SU-DHL-6 (cell line): ENCODE measurements at regions not wholly inside any gene's neighbourhood (a gene's known extent, or its start where the extent isn't known, plus 50 kb on each side); places are given as distances from the start of the nearest gene placed in this dataset.

Experiments
- CTCF ChIP-seq: fragments of 200-600 bp; sonication (generic); IDR thresholded peaks from one replicate; pipeline ENCODE4 v1.5.1; 2017; ENCODE audit warnings: antibody characterized with exemption, mild to moderate bottlenecking, low read length, moderate library complexity; ENCODE audit not compliant: insufficient read depth, poor library complexity, severe bottlenecking
- EZH2phosphoT487 ChIP-seq: fragments of 200-600 bp; sonication (generic), shearing (Covaris generic); conservative IDR thresholded peaks from 2 replicates; pipeline ENCODE4 v1.6.1; 2018; ENCODE audit warnings: mild to moderate bottlenecking, antibody characterized with exemption, low read length, moderate library complexity, mixed read lengths

GRCh38 chr14:34203251-34203722 lies 252.4 kb upstream of the EGLN3 start:
- TF ChIP-seq CTCF (no peak), EZH2phosphoT487 (no peak)
